Loucy (cell line): ENCODE measurements at regions not wholly inside any gene's neighbourhood (a gene's known extent, or its start where the extent isn't known, plus 50 kb on each side); places are given as distances from the start of the nearest gene placed in this dataset.

Experiments used
- CTCF ChIP-seq: fragments of 200-600 bp; sonication (generic); conservative IDR thresholded peaks from 2 replicates; pipeline ENCODE4 v1.5.1; 2014; ENCODE audit warnings: mild to moderate bottlenecking, antibody characterized with exemption, low read length
- EZH2phosphoT487 ChIP-seq: fragments of 200-600 bp; IDR thresholded peaks from 2 replicates; pipeline ENCODE4 v1.6.1; 2018; ENCODE audit warnings: antibody characterized with exemption, mild to moderate bottlenecking, moderate library complexity, borderline replicate concordance

- TF ChIP-seq CTCF: no peak
- no peak for TF ChIP-seq EZH2phosphoT487
Measured at GRCh38 chr3:95758707-95759106, 1055.7 kb upstream of the EPHA6 start.
